ENCODE measurements at regions not wholly inside any gene's neighbourhood (a gene's known extent, or its start where the extent isn't known, plus 50 kb on each side); places are given as distances from the start of the nearest gene placed in this dataset.
A peak's percentile ranks its signal among the peaks of the same experiment; 100 is the strongest.

GRCh38 chr9:107638521-107639310 is 149.1 kb upstream of the KLF4 start:
- Histone ChIP-seq H3K36me3 (no peaks in the 10 kb centered on the region), H3K27me3 (no peaks in the 10 kb centered on the region), H3K4me1 (peaks cover 0 to 4% (median 0%) of the 10 kb centered on the region in 4 donors), H3K4me3 (peak overlapping the region in 3 of 4 donors; percentile 24 to 56 (median 52)), H3K27ac (peak overlapping the region; percentile 46 to 90 (median 74)), H3K9me3 (no peaks in the 10 kb centered on the region)
- TF ChIP-seq POLR2A (IDR thresholded peaks at IDR 0.05), result no peak
- TF ChIP-seq CTCF (IDR thresholded peaks at IDR 0.05), result no peak
- peak in 2 of 3 donors; percentile 74 to 87 for DNase-seq

GRCh38 chr9:107637421-107638420 is 148.2 kb upstream of the KLF4 start:
- peak overlapping the region; percentile 70 to 92 (median 87) for H3K27ac ChIP-seq
- H3K9me3 ChIP-seq, result no peaks in the 10 kb centered on the region
- no peak for TF ChIP-seq CTCF (IDR thresholded peaks at IDR 0.05)
- peak; percentile 70 to 74 for TF ChIP-seq POLR2A (IDR thresholded peaks at IDR 0.05)
- H3K27me3 ChIP-seq, result no peaks in the 10 kb centered on the region
- peaks cover 0 to 4% (median 0%) of the 10 kb centered on the region in 4 donors for H3K4me1 ChIP-seq
- peak; percentile 43 to 88 (median 75) for DNase-seq
- H3K4me3 ChIP-seq, result peak overlapping the region; percentile 20 to 56 (median 38)
- no peaks in the 10 kb centered on the region for H3K36me3 ChIP-seq

GRCh38 chr9:107636571-107637381 is 147.2 kb upstream of the KLF4 start:
- H3K4me3 ChIP-seq, result peak overlapping the region in 1 of 4 donors; percentile 52
- H3K4me1 ChIP-seq, result peaks cover 0 to 4% (median 0%) of the 10 kb centered on the region in 4 donors
- no peaks in the 10 kb centered on the region for H3K27me3 ChIP-seq
- TF ChIP-seq CTCF (IDR thresholded peaks at IDR 0.05), result no peak
- no peak for TF ChIP-seq POLR2A (IDR thresholded peaks at IDR 0.05)
- H3K27ac ChIP-seq, result peak overlapping the region; percentile 70 to 92 (median 87)
- no peaks in the 10 kb centered on the region for H3K9me3 ChIP-seq
- no peaks in the 10 kb centered on the region for H3K36me3 ChIP-seq
- no peak for DNase-seq

- Histone ChIP-seq H3K9me3 (no peaks in the 10 kb centered on the region), H3K4me3 (no peak overlapping the region), H3K4me1 (peaks cover 0 to 4% (median 0%) of the 10 kb centered on the region in 4 donors), H3K27ac (no peak overlapping the region), H3K27me3 (no peaks in the 10 kb centered on the region), H3K36me3 (no peaks in the 10 kb centered on the region)
- TF ChIP-seq CTCF (IDR thresholded peaks at IDR 0.05) (no peak), POLR2A (IDR thresholded peaks at IDR 0.05) (no peak)
- no peak for DNase-seq
Measured at GRCh38 chr9:107635803-107636174, 146.2 kb upstream of the KLF4 start.
